Ammon's horn (tissue), 1 donor: ENCODE measurements at regions not wholly inside any gene's neighbourhood (a gene's known extent, or its start where the extent isn't known, plus 50 kb on each side); places are given as distances from the start of the nearest gene placed in this dataset.

Source experiments
- DNase-seq: peaks from one replicate; pipeline ENCODE4 v3.0.0-alpha.2; 2016; ENCODE audit warnings: low spot score

- no peak for DNase-seq
Measured at GRCh38 chr7:36100634-36101033, 52.4 kb upstream of the EEPD1 start.
